RWPE2 (cell line): ENCODE measurements at regions not wholly inside any gene's neighbourhood (a gene's known extent, or its start where the extent isn't known, plus 50 kb on each side); places are given as distances from the start of the nearest gene placed in this dataset.

Source experiments
- ATAC-seq: fragments of 200-7000 bp; cut with Tn5 transposase; 3 replicates; pipeline ENCODE4 v1.9.1; 2021; ENCODE audit warnings: low read depth
- DNase-seq: peaks from one replicate; pipeline ENCODE4 v3.0.0-alpha.2; 2020; ENCODE audit warnings: low spot score
- H3K27ac ChIP-seq: fragments of 450-650 bp; 2 replicates; pipeline ENCODE4 v1.5.1; 2017; ENCODE audit warnings: mild to moderate bottlenecking; ENCODE audit not compliant: poor library complexity, severe bottlenecking
- H3K27me3 ChIP-seq: fragments of 250-450 bp; sonication (Bioruptor Pico); 2 replicates; pipeline ENCODE4 v1.5.1; 2021; ENCODE audit warnings: mild to moderate bottlenecking, moderate library complexity; ENCODE audit not compliant: insufficient read depth, poor library complexity, severe bottlenecking
- H3K36me3 ChIP-seq: fragments of 250-450 bp; sonication (Bioruptor Pico); 2 replicates; pipeline ENCODE4 v1.5.1; 2020; ENCODE audit warnings: low read depth, mild to moderate bottlenecking, moderate library complexity
- H3K4me1 ChIP-seq: fragments of 250-450 bp; sonication (Bioruptor Pico); 2 replicates; pipeline ENCODE4 v1.5.1; 2021; ENCODE audit warnings: mild to moderate bottlenecking, moderate library complexity; ENCODE audit not compliant: insufficient read depth, poor library complexity, severe bottlenecking
- H3K4me3 ChIP-seq: fragments of 250-450 bp; sonication (Bioruptor Pico); 2 replicates; pipeline ENCODE4 v1.5.1; 2021; ENCODE audit warnings: mild to moderate bottlenecking, moderate library complexity; ENCODE audit not compliant: severe bottlenecking
- H3K9me3 ChIP-seq: fragments of 250-450 bp; sonication (Bioruptor Pico); 2 replicates; pipeline ENCODE4 v1.5.1; 2021; ENCODE audit warnings: mild to moderate bottlenecking, moderate library complexity; ENCODE audit not compliant: severe bottlenecking
- TF ChIP-seq, protein P1 (sequence below): fragments of 450-650 bp; IDR thresholded peaks from one replicate; pipeline ENCODE4 v1.5.1; 2017; ENCODE audit warnings: mild to moderate bottlenecking, moderate library complexity; ENCODE audit not compliant: poor library complexity, severe bottlenecking

DNA sequence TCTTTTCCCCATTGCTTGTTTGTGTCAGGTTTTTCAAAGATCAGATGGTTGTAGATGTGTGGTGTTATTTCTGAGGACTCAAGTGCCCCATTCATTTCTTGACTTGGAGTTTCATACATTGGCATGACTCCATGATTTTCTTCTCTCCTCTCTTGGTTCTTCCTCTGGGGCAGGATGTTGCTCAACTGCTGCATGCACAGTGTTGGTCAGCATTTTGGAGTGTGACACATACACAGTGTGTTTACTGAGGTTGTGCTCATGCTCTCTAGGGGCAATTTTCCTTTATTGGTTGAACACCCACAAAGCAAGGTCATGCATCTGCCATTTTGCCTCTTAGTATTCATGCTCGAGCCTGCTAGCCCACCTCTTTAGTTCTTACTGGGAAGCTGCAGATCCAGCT, 1993.8 kb downstream of the ARAP2 start:
- Histone ChIP-seq H3K4me3 (no peak overlapping the region), H3K27ac (no peak overlapping the region), H3K9me3 (no peaks in the 10 kb centered on the region), H3K4me1 (no peaks in the 10 kb centered on the region), H3K36me3 (no peaks in the 10 kb centered on the region), H3K27me3 (no peaks in the 10 kb centered on the region)
- DNase-seq: no peak
- ATAC-seq: 0 out of 3 replicates have a peak, but pooled peaks have one; percentile 36
- TF ChIP-seq, protein P1, sequence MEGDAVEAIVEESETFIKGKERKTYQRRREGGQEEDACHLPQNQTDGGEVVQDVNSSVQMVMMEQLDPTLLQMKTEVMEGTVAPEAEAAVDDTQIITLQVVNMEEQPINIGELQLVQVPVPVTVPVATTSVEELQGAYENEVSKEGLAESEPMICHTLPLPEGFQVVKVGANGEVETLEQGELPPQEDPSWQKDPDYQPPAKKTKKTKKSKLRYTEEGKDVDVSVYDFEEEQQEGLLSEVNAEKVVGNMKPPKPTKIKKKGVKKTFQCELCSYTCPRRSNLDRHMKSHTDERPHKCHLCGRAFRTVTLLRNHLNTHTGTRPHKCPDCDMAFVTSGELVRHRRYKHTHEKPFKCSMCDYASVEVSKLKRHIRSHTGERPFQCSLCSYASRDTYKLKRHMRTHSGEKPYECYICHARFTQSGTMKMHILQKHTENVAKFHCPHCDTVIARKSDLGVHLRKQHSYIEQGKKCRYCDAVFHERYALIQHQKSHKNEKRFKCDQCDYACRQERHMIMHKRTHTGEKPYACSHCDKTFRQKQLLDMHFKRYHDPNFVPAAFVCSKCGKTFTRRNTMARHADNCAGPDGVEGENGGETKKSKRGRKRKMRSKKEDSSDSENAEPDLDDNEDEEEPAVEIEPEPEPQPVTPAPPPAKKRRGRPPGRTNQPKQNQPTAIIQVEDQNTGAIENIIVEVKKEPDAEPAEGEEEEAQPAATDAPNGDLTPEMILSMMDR: no peak

DNA sequence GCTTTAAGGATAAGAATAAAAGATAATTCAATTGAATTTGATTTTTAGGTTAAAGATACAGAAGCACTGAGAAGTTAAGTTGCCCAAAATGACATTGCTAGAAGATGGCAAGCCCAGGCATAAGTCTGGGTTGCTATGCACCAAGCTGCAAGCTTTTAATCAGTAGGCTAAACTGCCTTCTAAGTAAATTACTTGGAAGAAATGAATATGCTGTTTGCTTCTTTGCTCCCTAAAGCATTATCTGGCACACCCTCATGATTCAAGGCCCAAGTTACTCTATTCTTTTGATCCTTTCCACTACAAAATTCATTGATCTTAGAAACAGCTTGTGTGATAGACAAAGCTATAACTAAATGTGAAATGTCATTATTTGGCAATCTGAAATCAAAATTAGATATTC, 1991.1 kb downstream of the ARAP2 start:
- no peaks in the 10 kb centered on the region for H3K27me3 ChIP-seq
- no peak overlapping the region for H3K27ac ChIP-seq
- TF ChIP-seq, protein P1: no peak
- H3K36me3 ChIP-seq: no peaks in the 10 kb centered on the region
- H3K4me1 ChIP-seq: no peaks in the 10 kb centered on the region
- H3K4me3 ChIP-seq: no peak overlapping the region
- DNase-seq: no peak
- no peak for ATAC-seq
- no peaks in the 10 kb centered on the region for H3K9me3 ChIP-seq

DNA sequence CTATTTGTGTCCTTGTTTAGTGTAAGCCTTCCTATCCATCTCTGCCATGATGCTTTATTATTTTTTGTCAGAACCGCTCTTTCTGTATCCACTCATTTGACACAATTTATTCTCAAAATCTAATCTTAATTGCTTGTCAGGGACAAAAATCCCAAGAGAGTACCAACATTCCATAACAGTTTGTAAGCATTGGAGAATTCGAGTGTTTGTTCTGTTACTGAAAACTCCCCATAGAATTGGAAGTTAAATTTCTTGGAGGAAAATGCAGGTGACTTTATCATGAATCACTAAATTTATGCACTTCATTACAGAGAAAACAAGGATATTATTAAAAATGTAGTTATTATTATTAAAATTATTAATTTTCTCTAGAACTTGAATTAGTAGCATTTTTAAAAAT, 1986.1 kb downstream of the ARAP2 start:
- H3K4me3 ChIP-seq: no peak overlapping the region
- no peak for DNase-seq
- no peaks in the 10 kb centered on the region for H3K4me1 ChIP-seq
- H3K27me3 ChIP-seq: no peaks in the 10 kb centered on the region
- H3K27ac ChIP-seq: no peak overlapping the region
- TF ChIP-seq, protein P1: no peak
- ATAC-seq: no peak
- no peaks in the 10 kb centered on the region for H3K36me3 ChIP-seq
- no peaks in the 10 kb centered on the region for H3K9me3 ChIP-seq

GRCh38 chr4:34261799-34262314, 1982.5 kb downstream of the ARAP2 start:
- ATAC-seq (no peak), DNase-seq (no peak)
- H3K4me3 ChIP-seq: no peak overlapping the region
- no peaks in the 10 kb centered on the region for H3K36me3 ChIP-seq
- no peaks in the 10 kb centered on the region for H3K27me3 ChIP-seq
- no peaks in the 10 kb centered on the region for H3K9me3 ChIP-seq
- H3K4me1 ChIP-seq: no peaks in the 10 kb centered on the region
- TF ChIP-seq, protein P1: no peak
- no peak overlapping the region for H3K27ac ChIP-seq

DNA sequence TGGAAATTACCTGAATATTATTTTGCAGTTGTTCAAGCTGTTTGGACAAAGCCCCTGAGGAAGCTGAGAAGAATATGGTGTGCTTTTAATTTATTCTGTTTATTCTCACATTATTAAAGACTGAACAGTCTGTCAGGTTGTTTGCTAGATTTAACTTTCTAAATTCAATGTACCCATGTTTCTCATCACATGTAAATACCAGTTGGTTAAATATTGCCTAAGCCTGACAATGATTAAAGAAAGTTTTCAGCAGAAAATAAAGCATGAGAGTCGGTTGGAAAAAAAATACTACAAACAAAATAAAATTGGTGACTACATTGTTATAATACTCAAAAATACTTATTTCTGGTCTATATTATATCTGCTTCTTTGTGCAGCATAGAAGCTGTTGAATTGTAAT, 1974.7 kb downstream of the ARAP2 start:
- DNase-seq: no peak
- ATAC-seq: no peak
- no peaks in the 10 kb centered on the region for H3K36me3 ChIP-seq
- no peaks in the 10 kb centered on the region for H3K9me3 ChIP-seq
- no peaks in the 10 kb centered on the region for H3K4me1 ChIP-seq
- H3K4me3 ChIP-seq: no peak overlapping the region
- no peaks in the 10 kb centered on the region for H3K27me3 ChIP-seq
- TF ChIP-seq, protein P1: no peak
- H3K27ac ChIP-seq: no peak overlapping the region
